GM21528 (cell line): ENCODE measurements at regions not wholly inside any gene's neighbourhood (a gene's known extent, or its start where the extent isn't known, plus 50 kb on each side); places are given as distances from the start of the nearest gene placed in this dataset.

Experiments
- ATAC-seq: cut with Tn5 transposase; IDR thresholded peaks from one replicate; pipeline ENCODE4 v1.9.1; 2021; ENCODE audit warnings: mild to moderate bottlenecking, moderate library complexity; ENCODE audit not compliant: unreplicated experiment, low FRiP score

- ATAC-seq, result no peak
These were observed 58.3 kb downstream of the TRIML1 start for GRCh38 chr4:188197566-188197965.

GRCh38 chr4:188198982-188199792 lies 59.9 kb downstream of the TRIML1 start:
- no peak for ATAC-seq

GRCh38 chr4:188201851-188202250 lies 62.6 kb downstream of the TRIML1 start:
- ATAC-seq, result no peak

- no peak for ATAC-seq
These were observed 67.5 kb downstream of the TRIML1 start for GRCh38 chr4:188206783-188207182.

- no peak for ATAC-seq
These were observed 75.6 kb downstream of the TRIML1 start for GRCh38 chr4:188214861-188215260.

GRCh38 chr4:188218392-188218791 lies 79.2 kb downstream of the TRIML1 start:
- ATAC-seq, result no peak

- no peak for ATAC-seq
These were observed 80.8 kb downstream of the TRIML1 start for GRCh38 chr4:188220006-188220405.

GRCh38 chr4:188221090-188221489 lies 81.8 kb downstream of the TRIML1 start:
- ATAC-seq, result no peak

- no peak for ATAC-seq
These were observed 89.0 kb downstream of the TRIML1 start for GRCh38 chr4:188228279-188228678.

GRCh38 chr4:188232428-188232827 lies 93.2 kb downstream of the TRIML1 start:
- no peak for ATAC-seq

GRCh38 chr4:188242041-188242440 lies 102.8 kb downstream of the TRIML1 start:
- ATAC-seq, result no peak

GRCh38 chr4:188245651-188246050 lies 106.4 kb downstream of the TRIML1 start:
- no peak for ATAC-seq

- ATAC-seq, result no peak
These were observed 107.2 kb downstream of the TRIML1 start for GRCh38 chr4:188246488-188246887.

GRCh38 chr4:188254211-188254610 lies 115.0 kb downstream of the TRIML1 start:
- no peak for ATAC-seq

GRCh38 chr4:188262464-188262863 lies 123.2 kb downstream of the TRIML1 start:
- no peak for ATAC-seq

- no peak for ATAC-seq
These were observed 124.1 kb downstream of the TRIML1 start for GRCh38 chr4:188263321-188263720.

- ATAC-seq, result no peak
These were observed 127.1 kb downstream of the TRIML1 start for GRCh38 chr4:188266386-188266785.

- no peak for ATAC-seq
These were observed 129.1 kb downstream of the TRIML1 start for GRCh38 chr4:188268131-188268908.

GRCh38 chr4:188270273-188271069 lies 131.2 kb downstream of the TRIML1 start:
- no peak for ATAC-seq

- no peak for ATAC-seq
These were observed 136.4 kb downstream of the TRIML1 start for GRCh38 chr4:188275686-188276085.

GRCh38 chr4:188279184-188279583 lies 139.9 kb downstream of the TRIML1 start:
- ATAC-seq, result no peak
